ENCODE measurements at regions not wholly inside any gene's neighbourhood (a gene's known extent, or its start where the extent isn't known, plus 50 kb on each side); places are given as distances from the start of the nearest gene placed in this dataset.

- TF ChIP-seq ZNF274 (IDR thresholded peaks at IDR 0.05; ENCODE audit: low read depth, low read length), result no peak
- TF ChIP-seq SUZ12 (IDR thresholded peaks at IDR 0.05; ENCODE audit: extremely low read depth, insufficient read depth, insufficient read length), result no peak
- no peak for TF ChIP-seq YY1 (IDR thresholded peaks at IDR 0.05; ENCODE audit: insufficient read depth, insufficient read length)
Observed at GRCh38 chr1:55777545-55777944, 562.4 kb upstream of the USP24 start.

Measured in NT2/D1 (cell line).